Fibroblast of mammary gland (primary cell): ENCODE measurements at regions not wholly inside any gene's neighbourhood (a gene's known extent, or its start where the extent isn't known, plus 50 kb on each side); places are given as distances from the start of the nearest gene placed in this dataset.

Experiments used
- DNase-seq: peaks from one replicate; pipeline ENCODE4 v3.0.0-alpha.2; 2010; ENCODE audit warnings: low read depth
- H3K4me3 ChIP-seq: 2 replicates; pipeline ENCODE4 v1.5.1; 2011; ENCODE audit warnings: low read depth, mild to moderate bottlenecking, low read length, moderate library complexity; ENCODE audit not compliant: control insufficient read depth
- CTCF ChIP-seq: conservative IDR thresholded peaks from 2 replicates; pipeline ENCODE4 v1.5.1; 2011; ENCODE audit warnings: low read depth, low read length, inconsistent platforms; ENCODE audit not compliant: control insufficient read depth, insufficient read depth

GRCh38 chr9:105144076-105144475 lies 100.4 kb upstream of the SLC44A1 start:
- no peak for TF ChIP-seq CTCF
- no peak overlapping the region for H3K4me3 ChIP-seq

GRCh38 chr9:105144841-105145240 lies 99.6 kb upstream of the SLC44A1 start:
- TF ChIP-seq CTCF: no peak
- H3K4me3 ChIP-seq: no peak overlapping the region
- DNase-seq: no peak

More at GRCh38 chr9:105144076-105144475, 100.4 kb upstream of the SLC44A1 start:
- no peak for DNase-seq

GRCh38 chr9:105146677-105147076 lies 97.8 kb upstream of the SLC44A1 start:
- no peak for DNase-seq
- no peak for TF ChIP-seq CTCF
- H3K4me3 ChIP-seq: no peak overlapping the region

GRCh38 chr9:105147110-105147871 lies 97.2 kb upstream of the SLC44A1 start:
- TF ChIP-seq CTCF: no peak
- no peak for DNase-seq
- no peak overlapping the region for H3K4me3 ChIP-seq

- DNase-seq: no peak
- no peak overlapping the region for H3K4me3 ChIP-seq
- TF ChIP-seq CTCF: peak; percentile 12
These were observed 96.0 kb upstream of the SLC44A1 start for GRCh38 chr9:105148328-105149006.

GRCh38 chr9:105150991-105151685 lies 93.3 kb upstream of the SLC44A1 start:
- peak; percentile 57 for DNase-seq
- no peak for TF ChIP-seq CTCF
- no peak overlapping the region for H3K4me3 ChIP-seq
